Mesodermal cell (in vitro differentiated cells): ENCODE measurements at regions not wholly inside any gene's neighbourhood (a gene's known extent, or its start where the extent isn't known, plus 50 kb on each side); places are given as distances from the start of the nearest gene placed in this dataset.
"Not testable (repeated sequence)": the region's sequence is repeated elsewhere in the genome, so short reads cannot be mapped to it uniquely, and the experiment has no call there.

ENCODE experiments used
- H3K27ac ChIP-seq: 2 replicates; pipeline ENCODE4 v1.7.0; 2013; ENCODE audit warnings: mild to moderate bottlenecking, low read depth, low read length, moderate library complexity; ENCODE audit not compliant: severe bottlenecking
- H3K36me3 ChIP-seq: 2 replicates; pipeline ENCODE4 v1.7.1; 2013; ENCODE audit warnings: mild to moderate bottlenecking, low read length, moderate library complexity; ENCODE audit not compliant: control insufficient read depth, insufficient read depth
- H3K4me1 ChIP-seq: one replicate; pipeline ENCODE4 v1.7.1; 2013; ENCODE audit warnings: mild to moderate bottlenecking, low read length; ENCODE audit not compliant: insufficient read depth, control insufficient read depth, poor library complexity, severe bottlenecking
- H3K4me3 ChIP-seq: 2 replicates; pipeline ENCODE4 v1.7.0; 2013; ENCODE audit warnings: low read length, control low read depth, mild to moderate bottlenecking; ENCODE audit not compliant: insufficient read depth, poor library complexity, severe bottlenecking; ENCODE audit errors: extremely low read depth
- H3K9me3 ChIP-seq: 2 replicates; pipeline ENCODE4 v1.7.1; 2013; ENCODE audit warnings: mild to moderate bottlenecking, low read length, moderate library complexity; ENCODE audit not compliant: control insufficient read depth
- WGBS, 2 experiments: methylation state at CpG; one replicate each; pipeline ENCODE4 v1.1.5; 2013; ENCODE audit warnings: missing lambda C conversion rate in 2 of 2; ENCODE audit not compliant: insufficient coverage in 2 of 2; 5-methylcytosine and 5-hydroxymethylcytosine counted together

DNA sequence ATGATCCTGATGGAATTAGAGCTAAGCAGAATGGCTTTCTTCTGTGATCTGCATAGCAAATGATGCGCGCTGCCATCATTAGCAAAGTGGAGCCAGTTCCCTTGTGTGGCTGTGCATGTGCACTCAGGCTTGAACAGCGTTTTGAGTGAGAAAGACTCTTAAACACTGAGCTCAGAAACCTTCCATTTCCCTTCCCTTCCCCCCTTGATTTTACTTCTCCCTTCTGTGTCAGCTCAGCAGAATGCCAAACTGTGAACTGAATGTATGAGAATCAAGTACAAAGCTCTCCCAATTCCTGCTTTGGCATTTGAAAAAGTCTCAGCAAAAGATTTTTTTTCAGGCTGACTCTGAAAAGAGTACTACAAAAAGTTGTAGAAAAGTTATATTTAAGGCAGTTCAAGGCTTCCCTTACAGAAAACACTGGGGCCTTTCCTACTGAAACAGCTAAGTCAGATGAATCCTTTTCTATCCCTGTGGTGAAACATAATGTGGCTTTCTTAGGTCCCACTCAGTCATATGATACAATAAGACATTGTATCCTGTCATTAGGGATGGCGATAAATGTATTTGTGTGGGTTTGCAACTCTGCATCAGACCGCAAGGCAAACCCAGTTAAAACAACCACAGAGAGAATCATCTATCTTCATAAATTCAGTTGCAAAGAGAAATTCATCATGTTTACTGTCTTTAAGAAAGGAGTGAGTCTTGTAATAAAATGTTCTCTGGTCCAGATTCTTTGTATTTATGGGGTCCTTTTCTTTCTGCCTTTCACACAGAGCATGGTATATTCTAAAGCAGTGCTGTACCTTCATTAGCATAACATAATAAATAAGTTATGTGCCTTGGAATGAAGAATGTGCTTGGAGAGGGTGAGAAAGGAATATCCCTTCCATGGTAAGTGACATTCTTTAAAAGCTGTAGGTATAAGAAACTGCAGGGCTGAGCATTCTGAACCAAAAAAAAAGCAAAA is 222.6 kb downstream of the CAAP1 start:
- 78 to 100% methylated on average over 2 to 3 of the region's 5 CpGs for WGBS, 2 experiments
- no peaks in the 10 kb centered on the region for H3K9me3 ChIP-seq
- no peak overlapping the region for H3K4me3 ChIP-seq
- peaks cover 4% of the 10 kb centered on the region for H3K4me1 ChIP-seq
- H3K27ac ChIP-seq = no peak overlapping the region
- no peaks in the 10 kb centered on the region for H3K36me3 ChIP-seq

DNA sequence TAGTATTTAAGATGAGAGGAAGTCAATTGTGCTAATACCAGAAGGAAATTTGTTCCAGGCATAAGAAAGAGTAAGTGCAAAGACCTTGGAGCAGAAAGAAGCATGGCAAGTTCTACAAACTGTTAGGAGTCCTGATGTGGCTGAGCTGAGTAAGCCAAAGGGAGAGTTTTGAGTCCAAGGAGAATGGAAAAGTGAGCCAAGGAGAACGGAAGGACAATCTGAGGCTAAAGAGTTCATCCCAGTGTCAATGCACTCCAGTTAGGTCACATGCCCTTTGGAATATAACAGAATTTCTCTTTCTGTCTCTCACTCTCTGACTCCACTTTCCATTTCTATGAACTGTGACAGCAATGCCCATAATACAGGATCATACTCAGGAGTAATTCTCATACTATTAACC is 224.7 kb downstream of the CAAP1 start:
- Histone ChIP-seq H3K9me3 (no peaks in the 10 kb centered on the region), H3K4me1 (peaks cover 4% of the 10 kb centered on the region), H3K27ac (no peak overlapping the region), H3K36me3 (no peaks in the 10 kb centered on the region), H3K4me3 (no peak overlapping the region)
- WGBS, 2 experiments = 100% methylated on average over 1 of the region's 1 CpG; no CpG with 5 or more reads in 1 of the 2 experiments

DNA sequence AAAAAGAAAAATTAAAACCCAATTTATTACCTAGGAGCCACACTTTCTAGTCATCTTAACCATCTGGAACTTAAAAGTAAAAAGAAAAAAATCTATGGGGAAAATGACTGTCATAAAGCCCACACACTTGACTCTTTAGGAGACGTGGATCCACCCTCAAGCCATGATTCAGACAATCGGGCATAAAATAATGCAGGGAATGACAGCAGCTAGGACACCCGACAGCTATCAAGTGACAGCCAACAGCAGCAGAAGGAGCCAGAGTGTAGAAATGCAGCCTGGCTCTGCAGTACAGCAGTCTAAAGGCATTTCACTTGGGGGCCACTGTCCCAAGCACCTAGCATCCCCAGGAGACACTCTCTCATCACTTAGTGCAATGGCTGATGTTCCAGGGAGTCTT is 226.9 kb downstream of the CAAP1 start:
- Histone ChIP-seq H3K9me3 (no peaks in the 10 kb centered on the region), H3K4me3 (no peak overlapping the region), H3K27ac (no peak overlapping the region), H3K4me1 (peaks cover 4% of the 10 kb centered on the region), H3K36me3 (no peaks in the 10 kb centered on the region)
- 85 to 87% methylated on average over 3 of the region's 3 CpGs for WGBS, 2 experiments

GRCh38 chr9:26664087-26664773 is 228.4 kb downstream of the CAAP1 start:
- not testable (repeated sequence) for H3K27ac ChIP-seq, H3K4me1 ChIP-seq
- WGBS, 2 experiments = 93 to 96% methylated on average over 22 to 29 of the region's 49 CpGs

DNA sequence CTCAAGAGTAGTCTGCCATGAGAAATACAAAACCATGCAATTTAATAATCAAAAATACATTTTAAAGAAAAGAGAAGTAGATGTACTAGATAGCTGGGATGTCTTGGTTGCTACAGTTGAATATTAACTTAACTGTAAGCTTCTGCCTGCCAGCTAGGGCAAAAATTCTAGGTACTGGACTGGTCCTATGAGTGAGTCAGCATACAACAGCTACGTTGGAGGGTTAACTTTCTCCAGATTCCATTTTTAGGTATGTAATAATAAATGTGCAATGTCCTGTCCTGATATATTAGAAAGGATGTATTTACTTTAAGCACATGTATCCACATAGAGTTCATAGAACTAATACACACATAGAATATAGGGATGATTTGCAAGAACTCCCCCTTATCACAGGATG is 230.1 kb downstream of the CAAP1 start:
- Histone ChIP-seq H3K4me1 (no peaks in the 10 kb centered on the region), H3K9me3 (no peaks in the 10 kb centered on the region), H3K4me3 (no peak overlapping the region), H3K27ac (no peak overlapping the region), H3K36me3 (no peaks in the 10 kb centered on the region)
- 100% methylated on average over 1 of the region's 1 CpG; no CpG with 5 or more reads in 1 of the 2 experiments for WGBS, 2 experiments

More at GRCh38 chr9:26664087-26664773, 228.4 kb downstream of the CAAP1 start:
- H3K36me3 ChIP-seq, H3K9me3 ChIP-seq, H3K4me3 ChIP-seq: not testable (repeated sequence)

DNA sequence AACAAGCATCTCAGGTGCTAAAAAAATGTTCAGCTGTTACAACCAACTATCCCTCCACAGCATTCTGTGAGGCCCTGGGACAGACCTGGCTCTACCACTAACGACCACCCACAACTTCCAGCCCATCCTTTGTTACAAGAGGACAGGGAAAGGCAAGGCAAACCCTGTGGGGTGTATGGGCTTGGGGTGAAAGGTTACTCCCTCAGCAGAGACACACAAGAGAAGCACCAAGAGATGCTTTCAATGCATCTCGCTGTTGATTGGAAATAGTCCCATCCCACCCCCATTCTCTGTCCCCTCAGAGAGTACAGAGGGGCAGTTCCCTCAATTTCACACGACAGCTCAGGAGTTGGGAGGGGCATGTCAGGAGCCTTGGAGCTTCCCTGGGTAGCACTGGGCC is 234.1 kb downstream of the CAAP1 start:
- Histone ChIP-seq H3K27ac (no peak overlapping the region), H3K4me1 (no peaks in the 10 kb centered on the region)
- WGBS, 2 experiments = no CpG with 5 or more reads among the region's 3 CpGs

DNA sequence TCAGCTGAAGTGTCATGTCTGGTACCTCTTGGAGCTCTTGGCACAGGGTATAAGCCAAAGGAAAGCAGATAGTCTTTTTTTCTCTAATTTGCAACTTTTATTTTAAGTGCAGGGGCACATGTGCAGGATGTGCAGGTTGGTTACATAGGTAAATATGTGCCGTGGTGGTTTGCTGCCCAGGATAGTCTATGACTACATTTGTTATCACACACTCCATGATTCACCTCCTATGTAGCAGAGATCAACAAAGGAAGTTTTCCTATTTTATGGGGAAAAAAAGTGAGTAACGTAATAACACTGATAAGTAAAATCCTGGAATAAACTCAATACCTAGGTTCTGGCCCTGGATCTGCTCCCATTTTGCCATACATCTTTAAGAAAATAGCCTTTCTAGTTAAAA is 234.6 kb downstream of the CAAP1 start:
- no peaks in the 10 kb centered on the region for H3K9me3 ChIP-seq
- no peak overlapping the region for H3K27ac ChIP-seq
- H3K4me3 ChIP-seq = no peak overlapping the region
- no peaks in the 10 kb centered on the region for H3K4me1 ChIP-seq
- H3K36me3 ChIP-seq = no peaks in the 10 kb centered on the region
- WGBS, 2 experiments = no CpG with 5 or more reads among the region's 2 CpGs

More for the DNA sequence above, 234.1 kb downstream of the CAAP1 start:
- H3K4me3 ChIP-seq = no peak overlapping the region
- no peaks in the 10 kb centered on the region for H3K9me3 ChIP-seq
- no peaks in the 10 kb centered on the region for H3K36me3 ChIP-seq

GRCh38 chr9:26656003-26656870 is 236.4 kb downstream of the CAAP1 start:
- 31 to 37% methylated on average over 6 to 7 of the region's 14 CpGs for WGBS, 2 experiments
- H3K4me1 ChIP-seq = no peaks in the 10 kb centered on the region
- H3K27ac ChIP-seq = no peak overlapping the region
- H3K9me3 ChIP-seq = no peaks in the 10 kb centered on the region
- no peak overlapping the region for H3K4me3 ChIP-seq
- no peaks in the 10 kb centered on the region for H3K36me3 ChIP-seq

GRCh38 chr9:26655166-26655565 is 237.4 kb downstream of the CAAP1 start:
- no peaks in the 10 kb centered on the region for H3K36me3 ChIP-seq
- H3K4me1 ChIP-seq = no peaks in the 10 kb centered on the region
- H3K4me3 ChIP-seq = no peak overlapping the region
- H3K27ac ChIP-seq = no peak overlapping the region
- 85 to 92% methylated on average over 2 to 4 of the region's 6 CpGs for WGBS, 2 experiments
- H3K9me3 ChIP-seq = no peaks in the 10 kb centered on the region

GRCh38 chr9:26650325-26650724 is 242.3 kb downstream of the CAAP1 start:
- Histone ChIP-seq H3K4me1 (no peaks in the 10 kb centered on the region), H3K27ac (no peak overlapping the region), H3K4me3 (no peak overlapping the region), H3K9me3 (no peaks in the 10 kb centered on the region), H3K36me3 (no peaks in the 10 kb centered on the region)
